GM13976 (cell line): ENCODE measurements at regions not wholly inside any gene's neighbourhood (a gene's known extent, or its start where the extent isn't known, plus 50 kb on each side); places are given as distances from the start of the nearest gene placed in this dataset.

Experiments
- DNase-seq: peaks from one replicate; pipeline ENCODE4 v3.0.0; 2012; ENCODE audit warnings: low spot score
- CTCF ChIP-seq: IDR thresholded peaks from 2 replicates; pipeline ENCODE4 v1.5.1; 2012; ENCODE audit warnings: borderline replicate concordance, mild to moderate bottlenecking; ENCODE audit not compliant: insufficient read depth; ENCODE audit errors: extremely low read depth, missing control alignments, control extremely low read depth
- in situ Hi-C: fragments of 300-500 bp; cut with MboI; formaldehyde crosslinking; loops from one replicate; pipeline ENCODE4 v1.12.0; 2022; ENCODE audit warnings: low sequenced_read_pairs, mixed read lengths, inconsistent platforms; ENCODE audit not compliant: unreplicated experiment

GRCh38 chr6:149153100-149153499 is 164.4 kb upstream of the TAB2 start:
- in situ Hi-C loops = no loop called here
- no peak for TF ChIP-seq CTCF
- DNase-seq = no peak

- in situ Hi-C loops = no loop called here
- DNase-seq = no peak
- no peak for TF ChIP-seq CTCF
Measured at GRCh38 chr6:149153693-149154092, 163.8 kb upstream of the TAB2 start.

- no peak for TF ChIP-seq CTCF
- in situ Hi-C loops = no loop called here
- DNase-seq = no peak
Measured at GRCh38 chr6:149154261-149154821, 163.2 kb upstream of the TAB2 start.

GRCh38 chr6:149157126-149157525 is 160.4 kb upstream of the TAB2 start:
- in situ Hi-C loops = no loop called here
- no peak for TF ChIP-seq CTCF

GRCh38 chr6:149158076-149158475 is 159.4 kb upstream of the TAB2 start:
- no peak for TF ChIP-seq CTCF
- in situ Hi-C loops = no loop called here
- no peak for DNase-seq

More at GRCh38 chr6:149157126-149157525, 160.4 kb upstream of the TAB2 start:
- DNase-seq = no peak

- no peak for DNase-seq
- in situ Hi-C loops = no loop called here
- TF ChIP-seq CTCF = no peak
Measured at GRCh38 chr6:149160943-149161342, 156.6 kb upstream of the TAB2 start.

- in situ Hi-C loops = no loop called here
- DNase-seq = no peak
- TF ChIP-seq CTCF = no peak
Measured at GRCh38 chr6:149162924-149163323, 154.6 kb upstream of the TAB2 start.
